ENCODE measurements at regions not wholly inside any gene's neighbourhood (a gene's known extent, or its start where the extent isn't known, plus 50 kb on each side); places are given as distances from the start of the nearest gene placed in this dataset.

DNA sequence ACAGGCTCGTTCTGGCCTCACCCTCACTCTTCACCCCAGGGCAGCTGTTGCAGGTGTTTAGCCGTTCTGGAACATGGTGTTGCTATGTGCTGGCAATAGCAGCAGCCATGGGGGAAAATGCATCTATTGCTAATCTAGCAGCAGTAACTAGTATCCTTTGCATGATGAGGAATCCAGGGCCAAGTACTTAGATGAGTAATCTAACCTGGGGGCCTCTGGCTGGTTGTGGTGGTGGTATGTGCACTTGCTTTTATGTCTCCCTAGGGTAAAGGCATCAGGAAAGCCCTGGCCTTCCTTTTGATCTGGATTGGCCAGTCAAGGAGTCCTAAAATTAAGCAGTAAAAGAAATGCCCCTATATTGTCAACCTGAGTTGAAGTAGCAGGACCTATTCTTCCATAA, 594.5 kb upstream of the MAP3K7 start:
- Histone ChIP-seq H3K27ac (no peak overlapping the region), H3K9me3 (no peaks in the 10 kb centered on the region), H3K36me3 (no peaks in the 10 kb centered on the region), H3K27me3 (no peaks in the 10 kb centered on the region), H3K4me3 (no peak overlapping the region), H3K4me1 (no peaks in the 10 kb centered on the region)
- intact Hi-C loops (cut with DNase I) = no loop called here
- DNase-seq = no peak
- TF ChIP-seq, protein P1, sequence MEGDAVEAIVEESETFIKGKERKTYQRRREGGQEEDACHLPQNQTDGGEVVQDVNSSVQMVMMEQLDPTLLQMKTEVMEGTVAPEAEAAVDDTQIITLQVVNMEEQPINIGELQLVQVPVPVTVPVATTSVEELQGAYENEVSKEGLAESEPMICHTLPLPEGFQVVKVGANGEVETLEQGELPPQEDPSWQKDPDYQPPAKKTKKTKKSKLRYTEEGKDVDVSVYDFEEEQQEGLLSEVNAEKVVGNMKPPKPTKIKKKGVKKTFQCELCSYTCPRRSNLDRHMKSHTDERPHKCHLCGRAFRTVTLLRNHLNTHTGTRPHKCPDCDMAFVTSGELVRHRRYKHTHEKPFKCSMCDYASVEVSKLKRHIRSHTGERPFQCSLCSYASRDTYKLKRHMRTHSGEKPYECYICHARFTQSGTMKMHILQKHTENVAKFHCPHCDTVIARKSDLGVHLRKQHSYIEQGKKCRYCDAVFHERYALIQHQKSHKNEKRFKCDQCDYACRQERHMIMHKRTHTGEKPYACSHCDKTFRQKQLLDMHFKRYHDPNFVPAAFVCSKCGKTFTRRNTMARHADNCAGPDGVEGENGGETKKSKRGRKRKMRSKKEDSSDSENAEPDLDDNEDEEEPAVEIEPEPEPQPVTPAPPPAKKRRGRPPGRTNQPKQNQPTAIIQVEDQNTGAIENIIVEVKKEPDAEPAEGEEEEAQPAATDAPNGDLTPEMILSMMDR (IDR thresholded peaks at IDR 0.05) = no peak
- TF ChIP-seq POLR2A (IDR thresholded peaks at IDR 0.05) = no peak
- WGBS (ENCODE audit: insufficient coverage, low coverage, low lambda C conversion rate, missing lambda C conversion rate) = 57% methylated on average over 2 of the region's 2 CpGs
- no peak for ATAC-seq

DNA sequence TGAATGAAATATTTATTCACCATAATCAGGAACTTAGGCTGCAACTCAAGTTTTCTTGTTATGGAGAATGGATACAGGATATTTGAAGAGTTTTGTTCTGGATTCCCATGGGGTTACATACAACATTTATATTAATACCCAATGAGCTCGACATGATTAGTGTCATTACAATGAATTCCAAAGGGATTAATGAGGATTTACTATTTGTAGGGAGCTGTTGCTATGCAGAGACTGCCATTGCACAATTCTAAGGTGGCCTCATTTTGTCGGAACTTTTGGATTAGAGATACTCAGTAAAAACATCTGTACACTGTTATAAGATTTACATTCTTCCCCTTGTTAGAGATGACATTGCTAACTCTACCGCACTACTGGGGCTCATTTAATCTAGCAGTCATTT, 586.8 kb upstream of the MAP3K7 start:
- WGBS (ENCODE audit: insufficient coverage, low coverage, low lambda C conversion rate, missing lambda C conversion rate) = 58% methylated on average over 3 of the region's 3 CpGs
- TF ChIP-seq POLR2A (IDR thresholded peaks at IDR 0.05) = no peak
- TF ChIP-seq, protein P1 (IDR thresholded peaks at IDR 0.05) = no peak
- Histone ChIP-seq H3K4me3 (no peak overlapping the region), H3K36me3 (no peaks in the 10 kb centered on the region), H3K27ac (no peak overlapping the region), H3K27me3 (no peaks in the 10 kb centered on the region), H3K9me3 (no peaks in the 10 kb centered on the region), H3K4me1 (no peaks in the 10 kb centered on the region)
- intact Hi-C loops (cut with DNase I) = no loop called here
- ATAC-seq (no peak), DNase-seq (no peak)

DNA sequence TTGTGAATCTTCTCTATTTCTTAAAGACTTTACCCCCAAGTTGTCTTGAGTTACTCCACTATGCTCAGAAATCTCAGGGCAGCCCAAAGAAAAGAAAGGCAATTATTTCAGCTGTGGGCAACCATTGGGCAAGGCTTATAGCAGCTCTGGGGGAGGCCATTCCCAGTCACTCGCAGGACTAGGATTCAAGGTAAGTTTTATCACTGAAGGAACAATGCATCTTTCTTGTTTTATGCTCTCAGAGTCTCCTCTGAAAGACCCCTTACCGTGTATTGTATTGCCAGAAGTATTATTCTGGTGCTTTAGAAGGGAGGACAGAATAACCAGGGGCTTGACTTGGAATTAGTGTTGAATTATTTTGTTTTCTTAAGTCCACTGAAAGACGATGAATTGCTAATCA, 586.3 kb upstream of the MAP3K7 start:
- no peak for TF ChIP-seq POLR2A (IDR thresholded peaks at IDR 0.05)
- TF ChIP-seq, protein P1 (IDR thresholded peaks at IDR 0.05) = no peak
- 33% methylated on average over 3 of the region's 3 CpGs for WGBS (ENCODE audit: insufficient coverage, low coverage, low lambda C conversion rate, missing lambda C conversion rate)
- Histone ChIP-seq H3K27me3 (no peaks in the 10 kb centered on the region), H3K4me1 (no peaks in the 10 kb centered on the region), H3K27ac (no peak overlapping the region), H3K4me3 (no peak overlapping the region), H3K9me3 (no peaks in the 10 kb centered on the region), H3K36me3 (no peaks in the 10 kb centered on the region)
- intact Hi-C loops (cut with DNase I) = no loop called here
- no peak for ATAC-seq
- DNase-seq = no peak

DNA sequence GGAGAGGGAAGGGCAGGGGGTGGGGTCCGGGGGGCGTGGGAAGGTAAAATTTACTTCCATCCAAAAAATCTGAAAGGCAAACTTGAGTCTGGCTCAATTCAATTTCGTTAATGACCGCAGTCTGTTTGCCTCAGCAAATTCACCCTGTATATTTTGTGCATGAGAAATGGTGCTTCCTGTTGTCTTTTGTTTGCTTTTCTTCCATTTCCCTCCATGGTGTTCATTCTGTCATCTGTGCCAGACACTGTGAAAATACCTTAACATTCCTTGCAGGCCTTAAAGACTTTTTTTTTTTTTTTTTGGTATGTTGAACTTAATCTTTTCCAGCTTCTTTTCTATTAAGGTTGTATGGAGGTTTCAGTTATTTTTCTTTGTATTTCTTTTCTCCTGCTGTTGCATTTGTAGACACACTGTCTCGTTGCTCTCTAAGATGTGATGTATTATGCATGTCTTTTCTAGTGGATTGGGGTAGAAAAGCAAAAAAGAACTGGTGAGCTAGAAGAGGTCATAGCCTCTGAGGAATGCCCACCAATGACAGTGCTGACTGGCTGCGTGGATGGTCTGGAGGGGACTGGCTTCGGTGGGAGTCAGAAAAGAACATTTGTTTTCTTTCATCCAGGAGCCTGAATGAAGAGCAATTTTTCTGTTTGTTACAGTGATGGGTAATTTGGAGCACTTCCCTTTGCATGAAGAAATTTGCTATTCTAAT, 585.0 kb upstream of the MAP3K7 start:
- Histone ChIP-seq H3K9me3 (no peaks in the 10 kb centered on the region), H3K4me1 (no peaks in the 10 kb centered on the region), H3K27ac (no peak overlapping the region), H3K27me3 (no peaks in the 10 kb centered on the region), H3K4me3 (no peak overlapping the region), H3K36me3 (no peaks in the 10 kb centered on the region)
- WGBS (ENCODE audit: insufficient coverage, low coverage, low lambda C conversion rate, missing lambda C conversion rate) = 36% methylated on average over 7 of the region's 7 CpGs
- TF ChIP-seq, protein P1 (IDR thresholded peaks at IDR 0.05) = no peak
- intact Hi-C loops (cut with DNase I) = no loop called here
- DNase-seq = no peak
- no peak for ATAC-seq

DNA sequence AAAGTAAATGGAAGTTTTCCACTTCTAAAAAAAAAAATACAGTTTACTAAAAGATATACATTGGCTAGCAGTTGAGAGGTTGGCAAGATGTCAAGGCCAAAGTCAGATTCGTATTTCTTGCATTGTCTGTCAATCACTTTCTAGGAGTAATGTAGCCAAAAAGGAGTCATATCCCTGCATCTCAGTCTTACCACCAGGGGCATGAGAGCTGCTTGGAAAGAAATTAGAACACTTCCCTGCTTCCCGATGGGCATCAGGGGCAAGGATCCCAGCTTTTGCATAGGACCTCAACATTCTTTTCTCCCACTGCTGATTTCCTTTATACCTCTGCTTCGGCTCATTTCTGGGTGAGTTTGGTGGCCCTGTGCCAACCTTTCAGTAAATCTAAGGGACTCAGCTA, 581.0 kb upstream of the MAP3K7 start:
- no peaks in the 10 kb centered on the region for H3K27me3 ChIP-seq
- H3K9me3 ChIP-seq = no peaks in the 10 kb centered on the region
- H3K36me3 ChIP-seq = no peaks in the 10 kb centered on the region
- no peaks in the 10 kb centered on the region for H3K4me1 ChIP-seq
- ATAC-seq (no peak), DNase-seq (no peak)
- intact Hi-C loops (cut with DNase I) = no loop called here
- 26% methylated on average over 3 of the region's 3 CpGs for WGBS (ENCODE audit: insufficient coverage, low coverage, low lambda C conversion rate, missing lambda C conversion rate)
- H3K4me3 ChIP-seq = no peak overlapping the region
- TF ChIP-seq, protein P1 (IDR thresholded peaks at IDR 0.05) = peak in 1 of 4 donors; percentile 7
- no peak for TF ChIP-seq POLR2A (IDR thresholded peaks at IDR 0.05)
- no peak overlapping the region for H3K27ac ChIP-seq
